ENCODE measurements at regions not wholly inside any gene's neighbourhood (a gene's known extent, or its start where the extent isn't known, plus 50 kb on each side); places are given as distances from the start of the nearest gene placed in this dataset.

DNA sequence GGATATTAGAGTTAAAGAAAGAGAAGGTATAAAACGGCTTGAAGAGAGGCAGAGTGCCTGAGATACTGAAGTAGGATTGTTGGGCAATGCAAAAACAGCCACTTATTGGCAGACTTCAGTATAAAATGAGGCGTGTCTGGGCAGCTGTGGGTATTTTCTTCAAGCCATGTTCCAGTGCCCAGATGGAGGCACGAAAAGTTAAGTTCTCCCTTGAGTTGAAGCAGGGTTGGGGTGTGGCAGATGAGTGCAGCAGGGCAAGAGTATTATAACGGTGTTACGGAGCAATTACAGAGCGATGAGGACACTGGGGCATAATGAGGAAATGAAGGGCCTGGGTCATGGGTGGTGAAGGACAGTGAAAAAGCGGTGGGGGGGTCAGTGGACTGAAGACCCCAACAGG, 73.7 kb upstream of the CREB3L1 start:
- H3K27ac ChIP-seq: no peak overlapping the region
- H3K4me1 ChIP-seq: no peaks in the 10 kb centered on the region
- H3K27me3 ChIP-seq: peaks cover 23% of the 10 kb centered on the region
- H3K9me3 ChIP-seq: no peaks in the 10 kb centered on the region
- TF ChIP-seq POLR2A (IDR thresholded peaks at IDR 0.05) (no peak), EP300 (IDR thresholded peaks at IDR 0.05) (no peak), POLR2AphosphoS5 (IDR thresholded peaks at IDR 0.05) (no peak)
- TF ChIP-seq, protein P1, sequence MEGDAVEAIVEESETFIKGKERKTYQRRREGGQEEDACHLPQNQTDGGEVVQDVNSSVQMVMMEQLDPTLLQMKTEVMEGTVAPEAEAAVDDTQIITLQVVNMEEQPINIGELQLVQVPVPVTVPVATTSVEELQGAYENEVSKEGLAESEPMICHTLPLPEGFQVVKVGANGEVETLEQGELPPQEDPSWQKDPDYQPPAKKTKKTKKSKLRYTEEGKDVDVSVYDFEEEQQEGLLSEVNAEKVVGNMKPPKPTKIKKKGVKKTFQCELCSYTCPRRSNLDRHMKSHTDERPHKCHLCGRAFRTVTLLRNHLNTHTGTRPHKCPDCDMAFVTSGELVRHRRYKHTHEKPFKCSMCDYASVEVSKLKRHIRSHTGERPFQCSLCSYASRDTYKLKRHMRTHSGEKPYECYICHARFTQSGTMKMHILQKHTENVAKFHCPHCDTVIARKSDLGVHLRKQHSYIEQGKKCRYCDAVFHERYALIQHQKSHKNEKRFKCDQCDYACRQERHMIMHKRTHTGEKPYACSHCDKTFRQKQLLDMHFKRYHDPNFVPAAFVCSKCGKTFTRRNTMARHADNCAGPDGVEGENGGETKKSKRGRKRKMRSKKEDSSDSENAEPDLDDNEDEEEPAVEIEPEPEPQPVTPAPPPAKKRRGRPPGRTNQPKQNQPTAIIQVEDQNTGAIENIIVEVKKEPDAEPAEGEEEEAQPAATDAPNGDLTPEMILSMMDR (IDR thresholded peaks at IDR 0.05): no peak
- H3K36me3 ChIP-seq: no peaks in the 10 kb centered on the region
- WGBS, 2 donors (ENCODE audit: low coverage in 1 of 2): 63 to 84% methylated on average over 1 to 7 of the region's 7 CpGs
- no peak for ATAC-seq
- no peak overlapping the region for H3K4me3 ChIP-seq

DNA sequence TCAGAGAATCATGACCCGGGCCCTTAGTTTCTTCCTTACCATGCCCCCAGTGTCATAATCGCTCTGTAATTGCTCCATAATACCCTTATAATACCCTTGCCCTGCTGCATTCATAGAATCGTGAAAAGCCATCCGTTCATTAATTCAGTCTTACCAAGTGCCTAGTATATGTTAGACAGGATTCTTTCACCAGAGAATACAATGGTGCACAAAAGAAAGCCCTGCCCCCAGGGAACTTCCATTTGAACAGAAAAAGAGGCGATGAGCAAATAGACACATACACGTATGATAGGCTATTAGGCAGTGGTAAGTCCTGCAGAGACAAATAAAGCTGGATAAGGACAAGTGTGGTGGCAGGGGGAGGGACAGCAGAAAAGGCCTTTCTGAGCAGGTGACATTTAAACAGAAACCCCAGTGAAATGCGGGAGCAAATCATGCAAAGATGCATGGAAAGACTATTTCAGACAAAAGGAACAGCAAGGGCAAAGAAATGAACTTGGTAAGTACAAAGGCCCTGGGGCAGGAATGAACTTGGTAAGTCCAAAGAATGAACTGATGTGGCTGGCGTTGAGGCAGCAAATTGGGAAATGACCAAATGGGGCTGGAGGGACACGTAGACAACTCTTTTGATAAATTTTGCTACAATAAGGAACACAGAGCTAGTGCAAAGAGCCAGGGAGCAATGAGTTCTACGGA, 74.6 kb upstream of the CREB3L1 start:
- WGBS, 2 donors (ENCODE audit: low coverage in 1 of 2): 72 to 92% methylated on average over 7 to 10 of the region's 10 CpGs
- ATAC-seq: no peak
- Histone ChIP-seq H3K9me3 (no peaks in the 10 kb centered on the region), H3K4me3 (no peak overlapping the region), H3K36me3 (no peaks in the 10 kb centered on the region), H3K27me3 (peaks cover 23% of the 10 kb centered on the region), H3K4me1 (no peaks in the 10 kb centered on the region), H3K27ac (no peak overlapping the region)
- TF ChIP-seq POLR2AphosphoS5 (IDR thresholded peaks at IDR 0.05) (no peak), POLR2A (IDR thresholded peaks at IDR 0.05) (no peak), EP300 (IDR thresholded peaks at IDR 0.05) (no peak)
- TF ChIP-seq, protein P1 (IDR thresholded peaks at IDR 0.05): no peak

DNA sequence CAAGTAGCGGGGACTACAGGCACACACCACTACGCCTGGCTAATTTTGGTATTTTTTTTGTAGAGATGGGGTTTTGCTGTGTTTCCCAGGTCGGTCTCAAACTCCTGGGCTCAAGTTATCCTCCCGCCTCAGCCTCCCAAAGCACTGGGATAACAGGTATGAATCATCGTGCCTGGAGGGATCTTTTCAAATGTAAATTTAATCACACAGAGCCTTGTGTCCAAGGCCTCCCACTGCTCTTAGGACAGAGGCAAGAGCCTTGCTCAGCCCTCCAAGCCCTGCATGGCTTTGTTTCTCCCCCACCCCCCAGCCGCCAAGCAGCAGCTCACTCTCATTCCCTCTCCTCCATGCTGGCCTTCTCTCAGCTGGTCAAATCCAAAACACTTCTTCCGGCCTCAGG, 75.3 kb upstream of the CREB3L1 start:
- Histone ChIP-seq H3K4me3 (no peak overlapping the region), H3K9me3 (no peaks in the 10 kb centered on the region), H3K4me1 (no peaks in the 10 kb centered on the region), H3K27ac (no peak overlapping the region), H3K36me3 (no peaks in the 10 kb centered on the region), H3K27me3 (peaks cover 23% of the 10 kb centered on the region)
- TF ChIP-seq EP300 (IDR thresholded peaks at IDR 0.05) (no peak), POLR2A (IDR thresholded peaks at IDR 0.05) (no peak), POLR2AphosphoS5 (IDR thresholded peaks at IDR 0.05) (no peak)
- TF ChIP-seq, protein P1 (IDR thresholded peaks at IDR 0.05): no peak
- WGBS, 2 donors (ENCODE audit: low coverage in 1 of 2): 76 to 79% methylated on average over 6 to 7 of the region's 7 CpGs
- no peak for ATAC-seq

DNA sequence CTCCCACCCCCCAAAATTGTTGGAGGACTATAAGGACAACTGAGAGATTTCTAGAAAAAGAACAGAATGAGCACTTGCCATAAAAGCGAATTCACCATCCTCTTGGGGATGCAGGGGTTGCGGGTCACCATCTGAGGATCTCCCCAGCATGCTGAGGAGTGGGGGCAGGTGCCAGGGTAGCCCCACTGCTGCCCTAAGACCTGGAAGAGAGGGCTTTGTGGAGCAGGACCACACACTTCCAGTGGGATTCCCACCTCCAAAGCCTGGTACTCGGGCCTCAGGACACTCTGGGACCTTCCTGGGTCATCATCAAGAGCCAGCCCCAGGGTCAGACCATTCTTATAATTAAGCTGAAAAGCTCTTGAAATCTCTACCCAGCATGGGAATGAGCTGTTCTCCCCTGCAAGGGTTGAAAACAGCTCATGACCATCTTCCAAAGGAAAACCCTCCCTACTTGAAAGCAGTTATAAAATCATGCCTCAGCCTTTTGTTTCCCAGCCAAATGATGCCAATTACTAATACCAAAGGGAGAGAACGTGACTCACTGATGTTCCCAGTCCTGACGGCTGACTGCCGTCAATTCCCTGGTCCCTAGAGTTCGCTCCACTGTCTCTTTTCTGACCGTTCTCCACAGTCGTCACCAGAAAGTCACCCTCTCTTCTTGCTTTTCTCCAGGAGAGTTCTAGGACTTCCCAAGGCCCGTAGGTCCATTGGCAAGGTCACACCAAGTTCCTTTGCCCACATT, 76.8 kb upstream of the CREB3L1 start:
- no peak for ATAC-seq
- H3K4me3 ChIP-seq: no peak overlapping the region
- no peak for TF ChIP-seq POLR2A (IDR thresholded peaks at IDR 0.05)
- no peak for TF ChIP-seq EP300 (IDR thresholded peaks at IDR 0.05)
- TF ChIP-seq, protein P1 (IDR thresholded peaks at IDR 0.05): no peak
- TF ChIP-seq POLR2AphosphoS5 (IDR thresholded peaks at IDR 0.05): no peak
- 66 to 90% methylated on average over 6 to 7 of the region's 10 CpGs for WGBS, 2 donors (ENCODE audit: low coverage in 1 of 2)
- H3K9me3 ChIP-seq: no peaks in the 10 kb centered on the region
- no peaks in the 10 kb centered on the region for H3K36me3 ChIP-seq
- no peak overlapping the region for H3K27ac ChIP-seq
- H3K27me3 ChIP-seq: peaks cover 27% of the 10 kb centered on the region
- no peaks in the 10 kb centered on the region for H3K4me1 ChIP-seq
